Limb (tissue), 2 donors: ENCODE measurements at regions not wholly inside any gene's neighbourhood (a gene's known extent, or its start where the extent isn't known, plus 50 kb on each side); places are given as distances from the start of the nearest gene placed in this dataset.
"Not testable (repeated sequence)": the region's sequence is repeated elsewhere in the genome, so short reads cannot be mapped to it uniquely, and the experiment has no call there.

Experiments
- DNase-seq, 2 donors: peaks; one replicate each; pipeline ENCODE4 v3.0.0-alpha.2; 2016; ENCODE audit errors: extremely low spot score in 2 of 2

DNA sequence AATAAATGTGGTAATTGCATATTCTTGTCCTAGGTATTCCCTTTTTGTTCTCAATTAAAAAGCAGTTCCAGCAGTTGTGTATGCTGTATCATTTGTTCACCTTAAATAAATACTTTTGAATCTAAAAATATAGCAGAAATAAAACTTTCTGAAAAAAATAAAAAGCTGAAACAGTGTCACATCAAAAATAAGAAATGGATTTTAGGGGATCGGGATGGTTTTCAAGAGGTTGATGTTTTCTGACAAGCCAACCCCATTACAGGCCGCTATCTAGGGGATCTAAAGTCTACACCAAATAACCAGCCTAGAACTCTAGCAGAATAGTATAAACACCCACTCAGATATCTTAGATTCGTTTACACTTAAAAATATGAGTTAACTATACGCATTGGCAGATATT, 95.4 kb upstream of the MAML3 start:
- DNase-seq, result no peak

DNA sequence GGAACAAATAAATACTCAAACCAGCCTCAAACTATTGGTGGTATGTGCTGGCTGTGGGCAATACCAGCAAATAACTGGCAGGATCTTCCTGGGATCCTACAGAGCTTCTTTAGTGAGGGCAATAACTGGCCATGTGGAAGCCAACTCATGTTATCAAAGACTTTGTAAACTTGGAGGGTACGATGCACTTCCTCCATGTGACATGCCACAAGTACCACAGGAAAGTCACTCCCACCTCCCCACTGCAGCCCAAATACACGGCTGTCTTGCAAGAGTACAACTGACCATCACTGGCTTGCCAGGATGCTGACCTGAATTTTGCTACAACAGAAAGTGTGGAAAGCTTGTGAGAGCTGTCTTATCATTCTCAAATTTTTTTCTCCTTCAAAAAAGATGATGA, 93.3 kb upstream of the MAML3 start:
- no peak for DNase-seq

DNA sequence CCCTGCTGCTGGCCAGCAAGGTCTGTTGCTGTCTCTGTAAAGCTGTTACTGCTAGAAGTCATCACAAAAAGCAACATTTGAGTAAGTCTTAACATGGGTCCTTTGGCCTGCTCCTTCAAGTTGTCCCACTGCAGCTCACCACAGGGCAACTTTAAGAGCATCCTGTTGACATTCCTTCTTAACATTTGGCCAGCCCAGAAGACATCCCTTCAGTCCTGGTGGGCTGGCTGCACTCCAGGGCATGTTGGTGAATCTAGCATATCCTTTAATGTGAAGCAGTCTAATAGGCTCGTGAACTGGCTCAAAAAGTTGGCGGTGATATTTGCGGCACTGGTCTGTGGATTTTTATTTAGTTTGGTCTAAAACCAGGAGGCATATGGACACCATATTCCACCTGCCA, 92.2 kb upstream of the MAML3 start:
- DNase-seq, result no peak

DNA sequence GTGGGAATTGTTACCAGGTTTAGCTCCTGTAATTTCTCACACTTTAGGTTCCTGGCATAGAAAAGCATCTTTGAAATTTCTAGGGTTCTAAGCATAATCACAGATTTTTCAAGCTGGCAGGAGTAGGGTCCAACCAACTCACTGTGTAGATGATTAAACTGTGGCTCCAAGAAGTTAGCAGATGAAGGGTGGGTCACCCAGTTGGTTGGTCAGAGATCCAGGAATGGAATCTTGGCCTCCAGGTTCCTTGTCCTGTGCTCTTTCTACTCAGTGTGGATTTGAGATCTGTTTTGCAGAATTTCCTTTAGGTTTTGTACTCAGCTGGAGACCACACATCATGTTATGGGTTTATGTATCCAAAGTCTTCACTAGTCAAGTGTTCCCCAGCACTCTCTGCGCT, 90.3 kb upstream of the MAML3 start:
- DNase-seq, result no peak

DNA sequence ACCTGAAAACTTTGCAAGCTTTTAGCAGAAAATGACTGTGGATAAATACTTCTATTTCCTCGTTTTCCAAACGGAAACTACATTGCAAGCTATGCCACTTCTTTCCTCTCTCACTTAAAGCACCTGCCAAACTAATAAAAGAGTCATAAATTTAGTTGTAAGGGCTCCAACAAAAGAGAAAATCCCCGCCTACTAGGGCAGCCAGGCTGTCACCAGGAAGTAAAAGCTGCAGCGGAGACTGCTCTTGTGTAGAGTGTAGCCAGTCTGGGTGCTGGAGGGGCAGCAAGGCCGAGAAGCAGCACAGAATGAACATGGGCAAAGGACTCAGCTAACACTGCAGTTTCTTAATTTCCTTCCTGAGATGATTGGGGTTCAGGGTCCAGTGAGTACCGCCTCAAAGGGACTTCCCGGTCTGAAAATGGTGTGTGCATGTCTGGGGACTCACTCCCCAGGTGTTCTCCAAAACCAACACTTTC, 89.3 kb upstream of the MAML3 start:
- DNase-seq, result no peak

DNA sequence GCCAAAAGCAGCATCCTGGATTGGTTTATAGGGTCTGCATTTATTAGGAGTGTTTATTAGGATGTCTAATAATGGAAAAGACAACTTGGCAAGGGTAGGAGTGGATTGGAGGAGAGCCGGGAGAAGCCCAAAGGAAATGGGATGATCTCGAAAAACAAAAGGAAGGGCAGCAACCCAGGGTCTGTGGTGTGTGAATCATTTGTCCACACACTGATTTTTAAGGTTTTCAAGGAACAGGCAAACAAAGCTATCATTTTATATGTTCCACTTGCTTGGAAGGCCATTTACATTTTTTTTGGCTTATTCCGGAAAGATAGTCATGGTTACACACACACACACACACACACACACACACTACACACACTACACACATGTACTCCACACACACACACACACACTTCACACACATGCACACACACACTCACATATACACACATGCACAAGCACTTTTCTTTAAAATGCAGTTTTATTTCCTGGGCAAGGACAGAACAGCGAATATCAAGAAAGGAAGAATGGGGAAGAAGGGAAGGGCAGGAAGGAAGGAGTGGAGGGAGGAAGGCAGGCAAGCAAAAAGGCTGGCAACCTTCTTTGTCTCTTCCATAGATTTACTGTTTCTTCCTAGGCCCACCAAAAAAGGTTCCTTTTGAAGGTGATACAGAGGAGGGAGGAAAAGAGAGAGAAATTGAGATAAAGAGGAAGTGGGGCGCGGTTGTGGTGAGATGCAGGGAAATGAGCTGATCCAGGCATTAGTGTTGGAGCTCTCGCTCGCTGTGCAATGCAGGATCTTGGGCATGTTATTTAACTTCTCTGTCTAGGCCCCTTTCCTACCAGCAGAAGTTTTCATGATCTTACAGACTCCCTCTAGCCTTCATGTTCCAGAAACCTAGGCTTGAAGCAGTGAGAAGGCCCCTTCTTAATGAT, 88.6 kb upstream of the MAML3 start:
- no peak for DNase-seq

DNA sequence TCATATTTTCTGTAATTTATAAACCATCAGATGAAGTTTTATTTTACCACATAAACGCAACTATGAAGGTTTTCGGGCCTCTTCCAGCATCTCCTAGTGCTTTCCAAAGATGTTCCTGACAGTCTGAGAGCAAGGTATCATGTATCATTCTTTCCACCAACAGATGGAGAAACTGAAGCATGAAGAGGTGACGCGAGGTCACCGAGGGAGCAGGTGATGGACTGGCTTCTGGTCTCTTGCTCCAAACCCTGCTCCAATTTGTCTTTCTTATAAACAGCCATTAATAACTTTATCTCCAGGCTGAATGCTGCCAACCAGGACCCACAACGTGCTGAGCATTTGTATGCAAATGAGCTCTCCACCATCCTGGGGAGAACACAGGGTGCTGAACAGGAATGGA, 86.3 kb upstream of the MAML3 start:
- DNase-seq, result no peak

DNA sequence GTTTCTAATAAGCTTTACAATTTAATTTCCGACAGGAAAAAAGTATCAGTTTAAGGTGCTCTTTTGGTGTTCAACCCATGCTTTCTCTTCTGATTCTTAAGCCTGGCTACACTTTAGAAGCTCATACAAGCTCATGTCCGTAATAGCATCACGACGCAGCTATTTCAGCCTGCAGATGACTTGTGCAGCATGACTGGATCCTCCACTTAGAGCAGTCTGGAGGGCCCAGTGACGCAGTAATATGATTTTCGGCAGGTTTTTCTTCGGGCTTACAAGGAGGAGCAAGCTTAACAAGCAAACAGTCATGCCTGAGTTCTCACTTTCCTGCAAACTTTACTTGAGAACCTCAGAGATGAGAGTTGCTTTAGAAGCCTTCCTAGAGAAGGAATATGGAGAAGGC, 85.3 kb upstream of the MAML3 start:
- DNase-seq, result no peak

DNA sequence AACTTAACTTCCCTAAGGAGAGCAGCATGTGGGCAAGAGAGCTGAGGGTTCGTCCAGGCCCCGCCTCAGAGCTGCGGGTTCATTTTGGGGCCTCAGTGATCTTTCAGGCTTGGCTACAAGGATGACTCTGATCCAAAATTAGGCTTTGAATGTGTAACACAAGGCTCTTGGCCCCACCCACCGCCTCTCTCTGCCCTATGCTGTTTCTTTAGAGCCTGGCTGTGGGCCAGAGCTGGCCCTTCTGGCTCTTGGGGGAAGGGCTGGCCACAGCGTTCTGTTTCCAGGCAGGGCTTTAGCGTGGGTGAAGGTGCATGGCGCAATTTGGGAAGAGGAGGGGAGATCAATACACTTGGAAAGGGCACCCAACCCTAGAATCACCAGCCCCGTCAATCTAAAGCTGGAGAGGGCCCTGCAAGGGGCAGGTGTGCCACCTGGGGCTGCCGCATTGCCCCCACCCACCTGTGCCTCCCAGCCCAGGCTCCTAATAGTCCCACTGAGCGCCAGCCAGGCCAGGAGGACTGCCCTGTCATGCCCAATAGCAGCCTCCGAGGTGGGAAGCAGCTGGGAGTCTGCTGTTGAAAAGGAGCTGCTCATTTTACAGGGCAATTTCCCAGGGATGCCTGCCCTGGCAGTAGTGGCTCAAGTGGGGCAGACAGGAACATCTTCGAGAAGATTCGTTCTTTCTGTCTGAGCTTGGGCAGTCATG, 84.5 kb upstream of the MAML3 start:
- DNase-seq, result peak; percentile 74 to 75

DNA sequence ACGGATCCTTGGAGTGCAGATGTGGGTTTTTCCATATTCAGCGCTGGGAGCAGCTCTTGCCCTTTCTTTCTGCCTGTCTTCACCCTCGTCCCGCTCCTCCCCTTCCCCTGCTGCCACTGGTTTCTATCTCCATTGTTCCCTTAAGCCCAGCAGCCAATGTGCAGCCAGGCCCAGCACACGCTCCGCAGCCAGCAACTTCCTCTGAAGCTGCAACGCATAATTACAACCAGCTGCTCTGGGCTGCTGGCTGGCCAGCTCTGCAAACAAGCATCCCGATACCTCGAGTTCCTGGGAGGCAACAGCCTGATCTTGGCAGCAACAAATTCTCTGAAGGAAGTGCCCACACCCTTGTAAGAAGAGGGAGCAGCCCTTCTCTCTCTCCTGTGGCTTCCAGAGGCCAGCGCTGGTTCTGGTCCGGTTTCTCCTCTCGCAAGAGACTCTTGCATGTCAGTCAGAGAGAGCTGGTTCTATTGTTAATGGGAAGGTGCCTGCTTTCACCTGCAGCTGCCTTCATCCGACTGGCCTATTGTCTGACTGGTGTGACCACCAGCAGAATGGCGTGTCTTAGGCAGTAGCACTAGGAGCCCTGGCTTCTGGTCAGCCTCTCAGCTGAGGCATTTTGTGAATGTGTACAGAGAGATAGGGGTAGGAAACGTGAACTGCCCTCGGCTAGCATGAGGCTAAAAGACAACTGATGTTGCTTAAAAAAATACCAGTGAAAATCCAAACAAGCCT, 83.8 kb upstream of the MAML3 start:
- DNase-seq, result peak; percentile 80 to 89

DNA sequence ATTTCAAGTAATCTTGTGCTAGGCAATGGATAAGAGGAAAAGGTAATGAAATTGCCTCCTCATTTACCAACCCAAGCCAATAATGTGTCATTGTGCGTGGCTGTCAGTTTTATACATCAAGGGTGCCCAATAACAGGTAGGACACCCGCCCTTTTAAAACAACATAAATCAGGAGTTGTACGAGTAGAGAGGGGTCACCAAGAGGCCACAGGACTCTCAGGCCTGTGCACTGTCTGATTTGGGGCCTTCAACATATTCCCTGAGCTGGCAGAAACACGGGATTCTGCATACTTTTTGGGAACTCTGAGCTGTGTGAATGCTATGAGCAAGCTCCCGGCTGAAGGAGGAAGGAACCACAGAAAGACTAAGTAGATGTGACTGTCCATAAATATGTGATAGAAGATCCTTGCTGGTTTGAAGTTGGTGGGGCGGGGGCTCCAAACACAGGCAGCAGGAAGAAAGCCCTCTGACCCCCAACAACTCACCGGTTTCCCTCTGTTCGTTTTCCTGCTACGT, 82.7 kb upstream of the MAML3 start:
- DNase-seq, result no peak

DNA sequence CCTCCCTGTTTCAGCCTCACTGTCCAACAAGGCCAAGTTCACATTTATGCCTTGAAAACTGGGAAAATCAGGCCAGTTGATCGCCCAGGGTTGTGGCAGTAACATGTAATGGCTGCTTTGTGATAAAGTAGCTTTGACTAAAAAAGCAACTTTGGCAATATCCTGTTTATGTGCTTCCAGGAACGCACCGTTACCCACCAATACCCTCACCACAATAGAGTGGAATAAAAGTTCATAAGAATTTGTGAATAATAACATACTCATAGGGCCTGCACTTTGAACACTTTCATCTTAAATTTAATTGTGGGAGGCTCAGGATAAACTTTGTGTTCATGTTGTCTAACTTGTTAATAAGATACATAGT, 80.7 kb upstream of the MAML3 start:
- DNase-seq, result no peak

DNA sequence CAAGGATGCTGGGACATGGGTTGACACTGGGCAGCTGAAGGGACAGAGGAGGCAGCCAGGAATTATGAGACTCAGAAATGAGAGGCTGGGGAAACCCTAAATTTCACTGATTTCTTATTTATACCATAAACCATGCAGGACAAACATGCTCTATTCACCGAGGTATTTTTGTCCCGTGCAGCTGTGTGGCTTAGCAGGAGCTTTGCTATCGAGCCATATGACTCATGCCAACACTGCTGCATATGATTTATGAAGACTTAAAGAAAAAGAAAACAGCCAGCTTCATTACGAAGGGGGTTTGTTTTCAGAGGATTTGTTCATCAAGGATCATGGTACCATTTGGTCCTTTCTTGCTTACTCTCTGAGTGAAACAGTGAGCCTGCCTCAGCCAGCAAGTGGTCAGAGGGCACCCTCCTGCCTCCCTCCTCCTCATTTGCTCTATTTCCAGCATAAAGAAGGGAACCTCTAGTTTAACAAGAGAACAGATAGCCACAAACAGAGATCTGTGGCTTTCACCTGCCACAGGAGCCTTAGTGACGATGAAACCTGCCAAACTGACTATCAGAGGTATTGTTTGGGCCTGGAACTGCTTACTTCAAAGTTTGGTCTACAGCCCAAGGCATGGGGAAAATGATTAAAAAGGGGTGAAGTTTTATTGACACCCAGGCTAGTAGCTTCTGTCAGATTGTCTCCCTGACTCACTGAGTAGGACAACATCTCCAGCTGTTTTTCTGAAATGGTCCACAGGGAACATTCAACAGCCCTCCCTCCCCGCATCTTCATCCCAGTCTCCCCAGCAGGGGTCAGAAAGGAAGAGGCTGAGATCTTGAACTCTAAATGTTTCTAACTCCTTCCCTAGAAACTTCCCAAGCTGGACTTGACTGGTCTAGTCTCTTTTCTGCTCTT, 80.1 kb upstream of the MAML3 start:
- peak in 1 of 2 donors; percentile 15 for DNase-seq

DNA sequence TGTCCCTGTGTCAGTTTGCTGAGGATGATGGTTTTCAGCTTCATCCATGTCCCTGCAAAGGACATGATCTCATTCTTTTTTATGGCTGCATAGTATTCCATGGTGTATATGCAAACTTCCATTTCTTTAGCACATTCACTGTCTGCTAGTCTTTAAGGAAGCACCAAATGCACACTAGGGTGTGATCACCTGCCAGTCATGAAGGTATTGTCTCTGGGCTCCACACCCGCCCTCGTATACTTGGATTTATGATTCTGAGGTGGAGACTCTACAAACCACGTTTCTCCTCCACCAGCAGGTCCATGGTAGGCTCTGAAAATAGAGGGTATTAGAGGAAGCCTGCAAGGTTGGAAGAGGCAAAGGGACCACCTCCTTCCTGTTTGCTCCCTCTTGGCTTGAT, 75.9 kb upstream of the MAML3 start:
- no peak for DNase-seq

DNA sequence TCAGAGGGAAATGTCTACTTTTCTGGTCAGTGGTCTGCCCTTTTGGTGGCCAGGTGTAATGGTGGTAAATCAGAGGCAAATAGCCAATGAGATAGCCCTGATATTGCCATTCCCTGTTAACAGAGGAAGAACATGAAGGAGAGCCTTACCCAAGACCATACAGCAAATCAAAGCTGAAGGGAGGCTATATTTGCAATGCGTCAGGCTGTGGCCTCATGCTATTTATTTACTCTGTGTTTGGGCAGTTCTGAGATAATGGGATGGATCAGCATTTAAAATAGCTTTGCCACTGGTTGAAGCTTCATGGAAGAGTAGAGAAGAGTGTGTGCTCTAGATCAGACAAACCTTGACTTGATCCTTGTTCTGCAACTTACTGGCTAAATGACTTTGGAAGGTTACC, 73.3 kb upstream of the MAML3 start:
- no peak for DNase-seq

DNA sequence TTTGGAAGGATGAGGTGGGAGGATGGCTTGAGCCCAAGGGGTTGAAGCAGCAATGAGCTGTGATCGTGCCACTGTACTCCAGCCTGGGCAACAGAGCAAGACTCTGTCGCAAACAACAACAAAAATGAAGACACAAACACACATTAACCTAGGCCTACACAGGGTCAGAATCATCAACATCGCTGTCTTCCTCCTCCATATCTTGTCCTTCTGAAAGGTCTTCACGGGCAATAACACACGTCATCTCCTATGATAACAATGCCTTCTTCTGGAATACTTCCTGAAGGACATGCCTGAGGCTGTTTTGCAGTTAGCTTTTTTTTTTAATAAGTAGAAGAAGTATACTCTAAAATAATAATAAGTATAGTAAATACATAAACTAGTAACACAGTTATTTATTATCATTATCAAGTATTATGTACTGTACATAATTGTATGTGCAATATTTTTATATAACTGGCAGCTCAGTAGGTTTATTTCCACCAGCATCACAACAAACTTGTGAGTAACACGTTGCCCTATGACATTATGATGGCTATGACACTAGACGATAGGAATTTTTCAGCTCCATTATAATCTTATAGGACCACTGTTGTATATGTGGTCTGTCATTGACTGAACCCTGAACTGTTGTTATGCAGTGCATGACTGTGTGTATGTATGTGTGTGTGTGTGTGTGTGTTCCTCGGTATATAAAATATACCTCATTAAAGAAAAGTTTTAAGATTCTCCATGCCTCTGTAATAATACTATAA, 69.2 kb upstream of the MAML3 start:
- no peak for DNase-seq

DNA sequence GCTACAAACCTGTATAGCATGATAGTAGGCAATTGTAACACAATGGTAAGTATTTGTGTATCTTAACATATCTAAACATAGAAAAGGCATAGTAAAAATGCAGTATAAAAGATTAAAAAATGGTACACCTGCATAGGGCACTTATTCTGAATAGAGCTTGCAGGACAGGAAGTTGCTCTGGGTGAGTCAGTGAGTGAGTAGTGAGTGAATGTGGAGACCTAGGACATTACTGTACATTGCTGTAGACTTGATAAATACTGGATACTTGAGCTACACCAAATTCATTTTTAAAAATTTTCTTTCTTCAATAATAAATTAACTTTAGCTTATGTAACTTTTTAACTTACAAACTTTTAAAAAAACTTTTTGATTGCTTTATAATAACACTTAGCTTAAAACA, 68.2 kb upstream of the MAML3 start:
- no peak for DNase-seq

DNA sequence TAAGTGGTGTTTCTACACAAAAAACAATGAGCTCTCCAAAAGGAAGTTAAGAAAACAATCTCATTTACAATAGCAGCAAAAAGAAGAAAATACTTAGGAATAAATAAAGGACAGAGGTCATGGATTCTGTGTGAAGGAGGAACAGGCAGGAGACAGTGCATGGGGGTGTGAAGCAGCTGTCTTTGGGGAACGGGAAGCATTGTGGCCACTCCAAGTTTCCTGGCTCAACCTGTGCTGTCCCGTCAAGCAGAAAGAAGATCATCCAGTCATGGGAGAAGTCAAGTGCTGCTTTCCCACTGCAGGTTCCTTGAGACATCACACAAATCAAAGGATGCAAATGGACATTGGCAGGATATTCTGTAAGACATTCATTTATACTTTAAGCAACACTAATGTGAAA, 66.1 kb upstream of the MAML3 start:
- no peak for DNase-seq

DNA sequence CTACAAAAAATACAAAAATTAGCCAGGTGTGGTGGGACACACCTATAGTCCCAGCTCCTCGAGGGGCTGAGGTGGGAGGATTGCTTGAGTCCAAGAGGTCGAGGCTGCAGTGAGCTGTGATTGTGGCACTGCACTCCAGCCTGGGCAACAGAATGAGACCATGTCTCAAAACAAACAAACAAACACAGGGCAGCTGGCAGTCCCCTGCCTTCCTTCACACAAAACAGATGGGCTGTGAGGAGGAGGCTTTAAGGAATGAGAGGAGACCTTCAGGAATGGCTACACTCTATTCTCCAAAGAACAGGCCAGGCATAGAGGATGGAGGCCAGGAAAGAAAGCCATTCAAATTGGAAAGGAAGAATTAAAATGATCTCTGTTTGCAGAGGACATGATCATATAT, 65.6 kb upstream of the MAML3 start:
- DNase-seq, result no peak

DNA sequence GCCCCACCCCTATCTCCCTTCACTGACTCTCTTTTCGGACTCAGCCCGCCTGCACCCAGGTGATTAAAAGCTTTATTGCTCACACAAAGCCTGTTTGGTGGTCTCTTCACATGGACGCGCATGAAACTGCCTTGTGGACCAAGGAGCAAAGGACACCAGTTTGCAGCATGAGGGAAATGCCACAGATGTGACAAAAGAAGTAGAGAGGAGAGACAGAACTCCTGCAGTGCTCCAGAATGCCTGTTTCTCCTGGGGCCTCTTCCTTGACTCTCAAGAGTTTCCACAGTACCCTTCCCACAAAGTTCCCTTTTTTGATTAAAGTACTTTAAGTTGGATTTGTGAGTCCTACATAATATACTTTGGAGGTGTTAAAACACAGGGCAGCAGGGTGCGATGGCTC, 65.1 kb upstream of the MAML3 start:
- DNase-seq, result not testable (repeated sequence)
